Limb (tissue), 2 donors: ENCODE measurements at regions not wholly inside any gene's neighbourhood (a gene's known extent, or its start where the extent isn't known, plus 50 kb on each side); places are given as distances from the start of the nearest gene placed in this dataset.

Experiments used
- DNase-seq, 2 donors: peaks; one replicate each; pipeline ENCODE4 v3.0.0-alpha.2; 2016; ENCODE audit errors: extremely low spot score in 2 of 2

DNA sequence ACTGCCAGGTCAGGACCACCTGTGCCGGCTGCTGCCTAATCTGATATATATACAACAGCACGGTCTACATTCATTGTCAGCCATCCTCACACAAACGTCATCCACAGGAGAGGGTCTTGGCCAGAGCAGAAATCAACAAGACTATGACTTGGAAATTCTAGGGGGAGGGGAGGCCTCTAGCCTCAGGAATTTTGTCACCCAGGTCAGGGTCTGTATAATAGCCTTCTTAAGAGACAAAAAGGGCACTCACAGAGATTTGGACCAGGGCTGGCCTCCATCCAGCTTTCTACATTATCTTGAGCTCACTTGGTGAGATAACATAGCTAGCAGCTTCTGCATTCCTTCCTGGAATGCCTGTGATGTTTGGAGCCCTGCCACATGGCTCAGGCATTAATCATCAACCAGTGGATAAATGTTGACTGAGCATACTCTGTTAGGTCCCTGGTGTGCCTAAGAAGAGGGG, 50.4 kb upstream of the CTIF start:
- DNase-seq = peak; percentile 15 to 47

DNA sequence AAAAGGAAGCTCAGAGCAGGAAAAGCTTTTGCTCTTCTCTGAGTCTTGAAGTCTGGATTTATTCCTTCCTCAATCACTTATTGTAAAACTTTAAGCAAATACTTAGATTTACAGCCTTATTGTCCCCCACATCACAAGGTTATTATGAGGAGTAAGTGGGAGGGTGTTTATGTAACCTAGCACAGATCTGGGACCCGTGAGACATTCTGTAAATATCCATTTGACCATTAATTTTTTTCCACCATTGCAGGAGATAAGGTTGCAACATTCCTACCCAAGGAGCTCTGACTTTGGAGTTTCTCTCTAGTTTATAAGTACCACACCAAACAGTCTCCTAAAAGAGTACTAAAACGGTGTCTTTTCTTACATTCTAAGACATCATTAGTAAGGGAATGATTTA, 52.1 kb upstream of the CTIF start:
- DNase-seq = no peak

DNA sequence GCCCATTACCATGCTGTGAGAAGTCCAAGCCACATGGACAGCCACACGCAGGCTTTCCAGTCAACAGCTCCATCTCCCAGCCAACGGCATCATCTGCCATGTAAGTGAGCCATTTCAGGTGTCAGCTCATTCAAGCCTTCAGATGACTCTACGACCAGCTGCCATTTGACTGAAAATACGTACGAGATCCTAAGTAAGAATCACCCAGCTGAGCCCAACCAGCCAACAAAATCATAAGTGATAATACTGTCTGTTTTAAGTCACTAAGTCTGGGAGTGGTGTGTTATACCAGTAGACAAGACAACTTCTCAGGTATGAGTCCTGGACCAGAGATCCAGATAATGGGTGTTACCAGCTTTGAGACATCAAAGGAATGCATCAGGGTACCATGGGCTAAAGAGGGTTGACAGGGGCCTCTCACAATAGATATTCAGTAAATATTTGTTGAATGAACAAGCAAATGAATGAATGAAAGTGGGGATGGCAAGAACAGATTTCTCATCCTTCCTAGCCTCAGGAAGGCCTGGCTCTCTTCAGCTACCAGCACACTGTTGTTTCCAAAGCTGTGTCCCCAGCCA, 52.9 kb upstream of the CTIF start:
- no peak for DNase-seq

DNA sequence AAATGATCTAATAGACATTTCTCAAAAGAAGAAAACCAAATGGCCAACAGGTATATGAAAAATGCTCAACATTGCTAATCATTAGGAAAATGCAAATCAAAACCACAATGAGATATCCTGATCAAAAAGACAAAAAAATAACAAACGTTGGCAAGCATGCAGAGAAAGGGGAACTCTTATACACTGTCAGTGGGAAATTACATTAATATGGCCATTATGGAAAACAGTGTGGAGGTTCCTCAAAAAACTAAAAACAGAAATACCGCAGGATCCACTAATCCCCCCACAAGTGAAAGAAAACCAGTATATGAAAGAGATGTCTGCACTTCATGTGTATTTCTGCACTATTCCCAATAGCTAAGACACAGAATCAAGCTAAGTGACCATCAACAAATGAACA, 57.7 kb upstream of the CTIF start:
- DNase-seq = no peak

DNA sequence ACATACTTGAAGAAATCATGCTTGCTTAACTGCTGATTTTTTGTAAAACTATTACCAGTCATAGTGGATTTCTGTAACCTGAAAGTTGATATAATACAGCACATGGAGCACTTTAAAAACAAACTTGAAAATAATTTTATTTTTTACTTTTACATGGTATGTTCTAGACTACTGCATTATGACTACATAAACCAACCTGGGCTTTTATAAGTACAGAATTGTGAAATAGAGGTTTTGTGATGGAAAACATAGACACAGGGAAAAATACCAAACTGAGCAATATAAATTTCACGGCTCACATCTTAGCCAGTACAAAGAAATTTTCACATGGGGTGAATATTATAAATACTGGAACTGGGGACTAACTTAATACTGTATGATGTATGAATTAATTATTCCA, 59.3 kb upstream of the CTIF start:
- no peak for DNase-seq

DNA sequence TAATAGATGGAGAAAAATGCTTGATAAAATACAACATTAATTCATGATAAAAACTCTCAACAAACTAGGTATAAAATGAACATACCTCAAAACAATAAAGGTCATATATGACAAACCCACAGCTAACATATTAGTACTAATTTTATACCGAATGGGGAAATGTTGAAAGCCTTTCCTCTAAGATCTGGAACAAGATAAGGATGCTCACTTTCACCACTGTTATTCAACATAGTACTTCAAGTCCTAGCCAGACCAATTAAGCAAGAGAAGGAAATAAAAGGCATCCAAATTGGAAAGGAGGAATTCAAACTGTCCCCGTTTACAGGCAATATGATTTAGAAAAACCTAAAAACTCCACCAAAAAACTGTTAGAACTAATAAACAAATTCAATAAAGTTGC, 61.5 kb upstream of the CTIF start:
- no peak for DNase-seq

DNA sequence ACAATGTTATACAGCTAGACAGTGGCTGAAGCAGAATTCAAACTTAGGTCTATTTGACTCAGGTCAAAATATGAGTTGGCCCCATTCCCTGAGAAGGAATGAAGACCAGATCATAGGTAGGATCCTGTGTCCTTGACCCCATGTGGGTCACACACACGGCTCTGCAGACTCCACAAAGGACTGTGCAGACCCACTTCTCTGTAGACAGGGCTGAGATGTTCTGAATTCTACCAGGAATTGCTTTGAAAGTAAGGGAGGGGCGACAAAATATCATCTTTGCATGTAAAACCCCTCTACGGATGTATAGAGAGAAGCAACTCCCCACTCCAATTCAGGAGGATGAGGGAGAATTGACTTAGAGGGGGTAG, 62.3 kb upstream of the CTIF start:
- DNase-seq = no peak

DNA sequence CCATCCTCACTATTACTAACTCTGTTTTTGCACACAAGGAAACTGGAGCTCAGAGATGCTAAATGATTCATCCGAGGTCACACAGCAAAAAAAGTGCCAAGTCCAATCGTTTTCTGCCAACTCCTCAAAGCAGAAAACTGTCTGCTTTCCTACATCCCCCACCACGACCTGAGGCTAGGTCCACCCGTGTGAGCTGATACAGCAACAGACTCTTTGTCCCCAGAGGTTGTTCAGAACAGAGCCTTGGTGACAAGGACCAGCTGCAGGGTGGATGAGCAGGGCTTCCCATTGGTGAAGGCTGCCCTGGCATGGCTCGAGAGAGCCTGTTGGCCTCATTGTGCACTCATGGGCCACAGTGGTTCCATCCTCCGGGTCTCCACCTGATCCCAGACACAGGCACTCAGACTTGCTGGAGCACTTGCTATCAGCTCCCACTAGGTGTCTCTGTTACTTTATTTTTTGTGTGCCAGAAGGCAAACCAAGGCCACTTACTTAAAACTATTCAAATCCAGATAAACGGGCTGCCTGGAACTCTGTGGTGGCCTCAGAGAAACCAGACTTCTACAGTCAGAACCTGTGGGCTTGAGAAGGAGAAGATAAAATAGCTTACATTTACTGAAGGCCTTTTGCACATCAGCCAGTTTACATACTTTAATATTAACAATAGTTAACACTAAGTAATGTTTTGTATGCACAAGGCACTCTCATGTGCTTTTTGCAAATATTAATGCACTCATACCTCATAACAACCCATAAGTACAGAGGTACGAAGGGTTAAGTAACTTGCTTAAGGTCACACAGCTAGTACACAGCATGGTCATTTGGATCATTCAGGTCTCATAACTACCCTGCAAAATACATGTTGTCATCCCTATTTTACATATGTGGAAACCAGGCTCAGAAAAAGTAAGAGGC, 62.9 kb upstream of the CTIF start:
- DNase-seq = peak; percentile 63 to 79

DNA sequence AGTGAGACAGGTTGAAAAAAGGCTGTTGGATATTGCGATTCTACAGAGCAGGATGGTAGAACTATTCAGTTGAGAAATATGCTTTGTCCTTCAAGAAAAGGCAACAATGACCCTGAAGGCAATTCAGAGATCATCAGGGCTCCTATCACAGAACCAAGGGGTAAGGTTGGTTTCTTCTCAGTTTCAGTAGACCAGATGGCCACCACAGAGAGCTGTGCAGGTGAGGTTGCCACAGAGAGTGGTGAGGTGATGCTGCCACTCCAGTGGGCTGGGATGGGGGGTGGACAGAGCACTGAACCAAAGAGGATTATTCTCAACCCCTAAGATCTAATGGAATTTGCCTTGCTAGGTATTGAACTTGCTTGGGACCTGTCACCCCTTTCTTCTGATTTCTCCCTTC, 64.6 kb upstream of the ZBTB7C start:
- no peak for DNase-seq

DNA sequence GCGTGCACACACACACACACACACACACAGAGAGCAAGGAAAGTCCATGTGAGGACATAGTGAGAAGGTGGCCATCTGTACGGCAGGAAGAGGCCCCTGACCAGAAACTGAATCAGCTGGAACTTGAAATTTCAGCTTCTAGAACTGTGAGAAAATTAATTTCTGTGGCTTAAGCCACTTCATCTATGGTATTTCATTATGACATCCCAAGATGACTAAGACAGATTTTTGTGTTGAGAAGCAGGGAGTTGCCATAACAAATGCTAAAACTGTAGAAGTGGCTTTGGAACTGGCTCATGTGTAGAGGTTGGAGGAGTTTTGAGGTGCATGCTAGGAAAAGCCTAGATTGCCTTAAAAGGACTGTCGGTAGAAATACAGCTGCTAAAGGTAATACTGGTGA, 63.4 kb upstream of the ZBTB7C start:
- no peak for DNase-seq

DNA sequence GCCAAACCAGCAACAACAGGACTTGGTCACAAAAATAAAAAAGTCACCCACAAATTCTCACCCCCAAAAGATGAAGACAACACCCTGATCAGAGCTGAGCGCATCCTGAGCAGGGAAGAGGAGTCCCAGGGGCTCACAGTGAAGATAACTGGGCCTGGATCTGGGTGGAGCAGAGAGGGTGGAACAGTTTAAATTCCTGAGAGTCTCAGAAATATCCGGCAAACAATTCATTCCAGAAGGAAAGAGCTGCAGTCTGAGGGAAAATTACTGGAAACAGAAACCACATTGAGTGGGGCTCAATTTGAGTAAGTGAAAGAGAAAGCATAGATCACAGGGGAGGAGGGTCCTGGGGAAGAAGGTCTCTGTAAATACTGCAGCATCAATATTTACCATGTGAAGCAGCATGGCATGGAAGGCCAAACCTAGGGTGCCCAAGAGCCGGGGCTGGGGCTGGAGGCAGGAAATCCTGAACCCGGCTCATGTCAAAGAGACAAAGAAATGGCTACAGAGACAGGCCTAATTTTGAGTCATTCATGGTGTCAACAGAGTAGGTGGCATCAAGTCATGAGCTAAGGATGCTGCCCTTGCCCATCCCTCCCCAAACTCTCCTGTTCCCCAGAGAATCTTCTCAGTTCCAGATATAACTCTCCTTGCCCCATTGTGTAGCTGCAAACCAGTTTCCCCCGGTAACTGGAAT, 61.4 kb upstream of the ZBTB7C start:
- DNase-seq = no peak

DNA sequence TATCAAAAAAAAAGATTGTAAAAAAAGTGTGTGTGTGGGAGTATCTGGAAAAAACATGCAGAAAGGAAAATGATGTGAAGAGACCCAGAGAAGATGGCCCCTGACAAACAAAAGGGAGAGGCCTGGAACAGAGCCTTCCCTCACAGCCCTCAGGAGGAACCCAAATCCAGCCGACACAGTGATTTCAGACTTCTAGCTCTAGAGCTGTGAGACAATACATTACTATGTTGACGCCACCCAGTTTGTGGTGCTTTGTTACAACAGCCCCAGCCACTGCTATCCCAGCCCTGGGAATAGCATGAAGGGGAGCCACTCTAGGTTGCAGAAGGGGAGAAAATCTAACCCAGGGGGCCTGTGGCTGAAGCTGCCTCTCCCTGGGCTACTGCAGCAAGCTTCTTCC, 59.0 kb upstream of the ZBTB7C start:
- DNase-seq = no peak

DNA sequence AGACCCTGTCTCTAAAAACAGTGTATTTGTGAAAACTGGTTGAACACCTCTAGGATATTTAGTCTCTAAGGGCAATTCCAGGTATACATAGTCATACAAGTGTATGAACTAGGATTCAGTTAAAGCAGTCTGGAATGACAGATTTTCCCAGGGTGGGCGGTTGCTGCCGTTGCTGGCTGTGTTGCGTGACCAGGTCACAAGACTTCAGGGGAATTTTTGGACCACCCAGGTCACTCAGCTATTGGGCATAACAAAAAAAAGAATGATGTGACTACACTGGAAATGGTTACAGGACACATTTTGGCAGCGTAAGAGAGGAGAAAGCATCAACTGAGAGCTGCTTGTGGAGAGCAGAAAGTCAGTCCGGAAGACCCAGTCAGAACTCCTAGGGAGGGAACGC, 58.0 kb upstream of the ZBTB7C start:
- DNase-seq = no peak

DNA sequence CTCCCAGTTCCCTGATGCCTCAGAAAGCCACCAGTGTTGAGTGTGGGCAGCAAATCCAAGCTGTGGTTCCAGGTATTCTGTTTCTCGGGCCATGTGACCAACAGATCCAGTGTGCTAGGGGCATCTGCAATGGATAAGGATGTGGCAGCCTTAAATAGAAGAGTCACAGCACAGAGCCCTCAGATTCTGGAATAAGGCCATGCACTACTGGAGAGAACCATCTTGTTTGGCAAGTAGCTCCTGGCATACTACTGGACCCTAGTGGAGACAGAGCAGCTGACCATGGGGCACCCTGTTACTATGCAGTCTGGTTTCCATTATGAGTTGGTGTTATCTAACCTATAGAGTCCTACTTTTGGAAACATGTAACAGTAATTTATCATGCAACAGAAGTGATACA, 53.3 kb upstream of the ZBTB7C start:
- DNase-seq = no peak

DNA sequence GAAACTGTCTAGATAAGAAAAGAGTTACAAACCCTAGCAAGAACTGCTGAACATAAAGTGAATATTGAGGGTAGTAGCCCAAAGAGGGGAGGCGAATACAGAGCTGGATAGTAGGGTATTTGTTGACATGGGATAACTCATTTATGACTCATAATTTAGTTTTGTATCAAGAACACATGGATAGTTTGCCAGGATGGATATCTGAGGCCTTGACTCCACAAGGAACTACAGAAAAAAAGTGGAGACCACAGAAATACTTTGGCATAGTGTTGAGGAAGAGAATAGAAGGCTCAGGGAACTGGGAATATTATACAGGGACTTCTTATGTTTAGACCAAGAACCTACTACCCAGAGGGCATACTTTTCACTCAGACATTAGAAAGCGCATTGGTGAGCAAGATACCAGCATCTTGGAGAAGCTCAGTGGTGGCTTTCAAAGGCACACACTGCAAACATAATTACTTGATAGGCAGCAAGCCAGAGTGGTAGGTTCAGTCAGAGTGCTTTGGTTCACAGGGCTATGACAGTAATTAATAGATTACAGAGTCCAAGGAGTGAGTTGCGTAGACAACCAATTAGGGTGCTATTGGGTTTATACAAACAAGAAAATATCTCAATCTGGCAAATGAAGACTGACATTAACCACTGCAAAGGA, 51.9 kb upstream of the ZBTB7C start:
- DNase-seq = no peak

DNA sequence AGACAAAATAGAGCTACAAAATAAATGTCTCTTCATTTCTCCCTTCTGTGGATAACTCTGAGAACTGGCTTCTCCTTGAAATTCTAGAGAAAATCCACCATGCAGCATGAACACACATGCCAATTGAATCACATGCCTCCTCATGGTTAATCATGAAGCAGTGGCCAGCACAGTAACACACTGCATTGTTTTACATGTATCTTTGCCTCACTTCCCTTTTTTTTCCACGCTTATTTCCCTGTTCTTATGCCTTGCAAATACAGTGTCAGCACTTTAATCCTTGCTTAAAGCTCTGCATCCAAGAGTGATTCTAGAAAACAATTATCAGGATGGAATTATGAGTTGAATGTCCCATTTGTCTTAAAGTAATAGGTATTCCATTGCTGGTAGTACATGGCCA, 50.3 kb upstream of the ZBTB7C start:
- no peak for DNase-seq

DNA sequence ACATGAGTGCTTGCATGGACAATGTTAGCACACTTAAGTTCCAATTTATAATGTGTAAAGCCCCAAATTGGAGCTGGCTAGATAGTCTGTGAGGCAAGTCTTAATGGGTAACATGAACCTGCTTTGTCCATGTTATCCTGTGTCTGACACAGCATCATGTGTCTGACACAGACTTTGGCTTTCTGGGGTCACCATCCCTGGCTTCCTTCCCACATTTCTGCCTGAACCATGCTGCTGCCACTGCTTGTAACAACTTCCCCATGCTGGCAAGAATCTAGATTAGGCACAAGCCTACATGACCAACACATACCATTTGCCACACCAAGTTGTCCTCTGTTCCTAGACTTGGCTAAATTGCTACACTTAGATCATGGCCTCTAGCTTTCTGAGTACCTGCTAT, 49.8 kb upstream of the ZBTB7C start:
- no peak for DNase-seq
